PC-3 (cell line): ENCODE measurements at regions not wholly inside any gene's neighbourhood (a gene's known extent, or its start where the extent isn't known, plus 50 kb on each side); places are given as distances from the start of the nearest gene placed in this dataset.

ENCODE experiments used
- CTCF ChIP-seq: fragments of 300-600 bp; sonication (generic); conservative IDR thresholded peaks from 2 replicates; pipeline ENCODE4 v1.5.1; 2017; ENCODE audit warnings: antibody characterized with exemption, low read depth, mild to moderate bottlenecking, low read length
- EZH2 ChIP-seq: fragments of 300-600 bp; sonication (generic); IDR thresholded peaks from one replicate; pipeline ENCODE4 v1.6.1; 2017; ENCODE audit warnings: antibody characterized with exemption, mild to moderate bottlenecking, low read length; ENCODE audit not compliant: unreplicated experiment
- EZH2phosphoT487 ChIP-seq: fragments of 300-600 bp; sonication (generic); IDR thresholded peaks from 2 replicates; pipeline ENCODE4 v1.6.1; 2018; ENCODE audit warnings: mild to moderate bottlenecking, antibody characterized with exemption, low read length, borderline replicate concordance

DNA sequence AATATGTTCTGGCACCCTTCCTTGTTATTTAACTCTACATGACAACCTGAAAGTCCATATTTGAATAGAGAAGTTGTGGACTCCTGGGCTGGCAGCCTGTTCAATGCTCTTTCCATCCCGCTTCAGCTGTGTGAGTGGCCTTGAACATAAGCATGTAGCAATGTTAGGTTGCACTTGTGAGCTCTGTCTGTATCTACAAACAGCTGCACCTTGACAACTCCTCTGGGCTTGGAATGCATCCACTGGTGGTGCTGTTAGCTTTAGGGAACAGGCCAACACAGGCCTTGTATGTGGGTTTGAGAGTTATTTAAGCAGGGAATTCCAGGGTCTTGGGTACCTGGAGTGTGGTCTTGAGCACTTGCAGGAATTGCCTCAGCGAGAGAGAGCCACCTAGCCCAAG is 141.2 kb downstream of the DTHD1 start:
- no peak for TF ChIP-seq CTCF
- no peak for TF ChIP-seq EZH2
- no peak for TF ChIP-seq EZH2phosphoT487
